Spleen (tissue), 7 donors: ENCODE measurements at regions not wholly inside any gene's neighbourhood (a gene's known extent, or its start where the extent isn't known, plus 50 kb on each side); places are given as distances from the start of the nearest gene placed in this dataset.

Source experiments
- POLR2A ChIP-seq, 3 donors: fragments of 450-650 bp; IDR thresholded peaks; one replicate each; pipeline ENCODE4 v1.5.1; 2017; ENCODE audit warnings: antibody characterized with exemption in 3 of 3, mild to moderate bottlenecking in 1 of 3
- POLR2AphosphoS5 ChIP-seq, 3 donors: sonication (generic); formaldehyde crosslinking; IDR thresholded peaks; one replicate each; pipeline ENCODE4 v1.5.1; 2017; ENCODE audit warnings: antibody characterized with exemption in 3 of 3
- TF ChIP-seq, protein P1 (sequence below), 11 experiments: fragments of 200-600 bp in 7 of 11; fragments of 450-650 bp in 4 of 11; sonication (generic) in 4 of 11; IDR thresholded peaks in 8 of 11; conservative IDR thresholded peaks in 3 of 11; 1 replicate in 7 of 11; 2 replicates in 4 of 11; pipeline versions ENCODE4 v1.4.0 to v1.8.0; 2016 to 2021; ENCODE audit warnings: antibody characterized with exemption in 11 of 11, inconsistent platforms in 4 of 11, mild to moderate bottlenecking in 1 of 11
- donor health status: DM: no; HTN: no; CAD: no; lungs with moderate emphysema.
- donor health status: DM: no; HTN: no; CAD: no.
- donor health status: DM: no; HTN: no; CAD: no.

DNA sequence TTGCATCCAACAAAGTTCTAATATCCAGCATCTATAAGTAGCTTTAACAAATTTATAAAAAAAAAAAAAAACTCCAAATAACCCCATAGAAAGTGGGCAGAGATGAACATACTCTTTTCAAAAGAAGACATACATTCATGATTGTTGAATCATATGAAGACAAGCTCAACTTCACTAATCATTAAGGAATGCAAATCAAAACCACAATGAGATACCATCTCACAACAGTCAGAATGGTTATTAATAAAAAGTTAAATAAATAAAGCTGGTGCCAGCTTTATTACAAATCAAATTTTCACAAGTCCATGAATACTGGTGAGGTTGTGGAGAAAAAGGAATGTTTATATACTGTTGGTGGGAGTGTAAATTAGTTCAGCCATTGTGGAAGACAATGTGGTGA, 592.0 kb downstream of the IQCM start:
- TF ChIP-seq, protein P1, sequence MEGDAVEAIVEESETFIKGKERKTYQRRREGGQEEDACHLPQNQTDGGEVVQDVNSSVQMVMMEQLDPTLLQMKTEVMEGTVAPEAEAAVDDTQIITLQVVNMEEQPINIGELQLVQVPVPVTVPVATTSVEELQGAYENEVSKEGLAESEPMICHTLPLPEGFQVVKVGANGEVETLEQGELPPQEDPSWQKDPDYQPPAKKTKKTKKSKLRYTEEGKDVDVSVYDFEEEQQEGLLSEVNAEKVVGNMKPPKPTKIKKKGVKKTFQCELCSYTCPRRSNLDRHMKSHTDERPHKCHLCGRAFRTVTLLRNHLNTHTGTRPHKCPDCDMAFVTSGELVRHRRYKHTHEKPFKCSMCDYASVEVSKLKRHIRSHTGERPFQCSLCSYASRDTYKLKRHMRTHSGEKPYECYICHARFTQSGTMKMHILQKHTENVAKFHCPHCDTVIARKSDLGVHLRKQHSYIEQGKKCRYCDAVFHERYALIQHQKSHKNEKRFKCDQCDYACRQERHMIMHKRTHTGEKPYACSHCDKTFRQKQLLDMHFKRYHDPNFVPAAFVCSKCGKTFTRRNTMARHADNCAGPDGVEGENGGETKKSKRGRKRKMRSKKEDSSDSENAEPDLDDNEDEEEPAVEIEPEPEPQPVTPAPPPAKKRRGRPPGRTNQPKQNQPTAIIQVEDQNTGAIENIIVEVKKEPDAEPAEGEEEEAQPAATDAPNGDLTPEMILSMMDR (IDR thresholded peaks at IDR 0.05 in 8 of 11, conservative IDR thresholded peaks at IDR 0.05 in 3 of 11): no peak
- TF ChIP-seq POLR2AphosphoS5 (IDR thresholded peaks at IDR 0.05) (no peak), POLR2A (IDR thresholded peaks at IDR 0.05) (no peak)
